NCI-H1092 treated with DMSO at 0.1 percent for 48 hours (cell line): ENCODE measurements at regions not wholly inside any gene's neighbourhood (a gene's known extent, or its start where the extent isn't known, plus 50 kb on each side); places are given as distances from the start of the nearest gene placed in this dataset.

Source experiments
- DNase-seq: peaks from one replicate; lab custom pipeline; 2025; lab: John Stamatoyannopoulos, UW

GRCh38 chr16:51592001-51592501 is 441.0 kb upstream of the SALL1 start:
- DNase-seq, result peak; percentile 56

GRCh38 chr16:51591480-51591879 is 440.4 kb upstream of the SALL1 start:
- DNase-seq, result no peak

GRCh38 chr16:51579652-51580360 is 428.7 kb upstream of the SALL1 start:
- no peak for DNase-seq

- peak; percentile 8 for DNase-seq
Observed at GRCh38 chr16:51577621-51578303, 426.7 kb upstream of the SALL1 start.

- no peak for DNase-seq
Observed at GRCh38 chr16:51576498-51577195, 425.6 kb upstream of the SALL1 start.

- no peak for DNase-seq
Observed at GRCh38 chr16:51573191-51573590, 422.1 kb upstream of the SALL1 start.

GRCh38 chr16:51569203-51569931 is 418.3 kb upstream of the SALL1 start:
- no peak for DNase-seq

- no peak for DNase-seq
Observed at GRCh38 chr16:51567911-51568310, 416.8 kb upstream of the SALL1 start.

- DNase-seq, result no peak
Observed at GRCh38 chr16:51565184-51565583, 414.1 kb upstream of the SALL1 start.

- DNase-seq, result no peak
Observed at GRCh38 chr16:51562891-51563290, 411.8 kb upstream of the SALL1 start.

GRCh38 chr16:51559901-51560300 is 408.8 kb upstream of the SALL1 start:
- DNase-seq, result no peak

- DNase-seq, result no peak
Observed at GRCh38 chr16:51557670-51558069, 406.6 kb upstream of the SALL1 start.

- DNase-seq, result no peak
Observed at GRCh38 chr16:51556694-51557340, 405.7 kb upstream of the SALL1 start.

- DNase-seq, result no peak
Observed at GRCh38 chr16:51553910-51554309, 402.8 kb upstream of the SALL1 start.

GRCh38 chr16:51553314-51553713 is 402.2 kb upstream of the SALL1 start:
- no peak for DNase-seq

- no peak for DNase-seq
Observed at GRCh38 chr16:51550800-51551347, 399.8 kb upstream of the SALL1 start.

- no peak for DNase-seq
Observed at GRCh38 chr16:51549836-51550235, 398.8 kb upstream of the SALL1 start.

GRCh38 chr16:51545951-51546350 is 394.9 kb upstream of the SALL1 start:
- DNase-seq, result no peak

- DNase-seq, result no peak
Observed at GRCh38 chr16:51544851-51545467, 393.9 kb upstream of the SALL1 start.

GRCh38 chr16:51543971-51544370 is 392.9 kb upstream of the SALL1 start:
- DNase-seq, result no peak
